HepG2 (cell line): ENCODE measurements at regions not wholly inside any gene's neighbourhood (a gene's known extent, or its start where the extent isn't known, plus 50 kb on each side); places are given as distances from the start of the nearest gene placed in this dataset.

Experiments used
- ATAC-seq: fragments of 200-7000 bp; cut with Tn5 transposase; 3 replicates; pipeline ENCODE4 v1.9.1; 2020; ENCODE audit warnings: mild to moderate bottlenecking, moderate library complexity
- BruUV-seq: library from RNA; stranded (reverse); fragments of 400-500 nt; replicated peaks from 2 replicates; lab custom pipeline; 2021; lab: Mats Ljungman, UMichigan
- CTCF ChIA-PET: fragments of 300-600 bp; formaldehyde crosslinking; extraction: SDS; loops from one replicate; lab custom pipeline; 2021; ENCODE audit warnings: low total read pairs, inconsistent platforms, low intra/inter-chr PET ratio; lab: Yijun Ruan, JAX
- POLR2A ChIA-PET: fragments of 350-600 bp; sonication (Branson Sonifier 250); formaldehyde crosslinking; loops from one replicate; lab custom pipeline; 2020; ENCODE audit warnings: antibody characterized with exemption, inconsistent platforms; lab: Yijun Ruan, JAX
- DNase-seq: peaks from one replicate; pipeline ENCODE4 v3.0.0-alpha.2; 2015; ENCODE audit warnings: low spot score
- FAIRE-seq: peaks from 3 replicates; lab custom pipeline; 2011; peaks lifted over from hg19 to GRCh38; lab: Jason Lieb, UNC
- H2AFZ ChIP-seq: one replicate; pipeline ENCODE4 v1.6.1; 2011; ENCODE audit warnings: low read length, inconsistent platforms
- H3K27ac ChIP-seq: fragments of 300-600 bp; 3 replicates; pipeline ENCODE4 v1.8.0; 2011; ENCODE audit warnings: mixed run types, mild to moderate bottlenecking, mixed read lengths, low read length, inconsistent platforms; ENCODE audit not compliant: insufficient read depth; ENCODE audit errors: extremely low read length
- H3K27me3 ChIP-seq, 2 experiments: fragments of 200-600 bp in 1 of 2; 2 replicates in 1 of 2; 3 replicates in 1 of 2; pipeline versions ENCODE4 v1.6.0 to v1.8.0; 2011; ENCODE audit warnings: low read length in 2 of 2, mild to moderate bottlenecking in 2 of 2, moderate library complexity in 2 of 2, inconsistent platforms in 1 of 2; ENCODE audit not compliant: insufficient read depth in 2 of 2, control insufficient read depth in 1 of 2
- H3K36me3 ChIP-seq, 2 experiments: fragments of 200-600 bp in 1 of 2; replicated peaks in 1 of 2; 2 replicates in 1 of 2; 3 replicates in 1 of 2; pipeline versions ENCODE4 v1.5.1 to v1.8.0; 2011; ENCODE audit warnings: low read length in 2 of 2, inconsistent platforms in 1 of 2; ENCODE audit not compliant: insufficient read depth in 2 of 2, control insufficient read depth in 1 of 2
- H3K4me1 ChIP-seq: 2 replicates; pipeline ENCODE4 v1.5.1; 2012; ENCODE audit warnings: low read length, inconsistent platforms; ENCODE audit not compliant: insufficient read depth
- H3K4me2 ChIP-seq: 2 replicates; pipeline ENCODE4 v1.6.0; 2011; ENCODE audit warnings: low read depth, low read length, inconsistent platforms
- H3K4me3 ChIP-seq, 3 experiments: fragments of 200-600 bp in 1 of 3; sonication (generic), shearing (Covaris generic) in 1 of 3; replicated peaks in 1 of 3; 2 replicates each; pipeline ENCODE4 v1.5.1; 2011 to 2016; ENCODE audit warnings: low read length in 3 of 3, inconsistent platforms in 2 of 3, low read depth in 2 of 3, mild to moderate bottlenecking in 2 of 3, control low read depth in 1 of 3, mixed read lengths in 1 of 3; ENCODE audit not compliant: insufficient read depth in 1 of 3
- H3K79me2 ChIP-seq: one replicate; pipeline ENCODE4 v1.6.1; 2011; ENCODE audit warnings: low read length, inconsistent platforms; ENCODE audit not compliant: insufficient read depth
- H3K9ac ChIP-seq: 2 replicates; pipeline ENCODE4 v1.6.0; 2011; ENCODE audit warnings: mild to moderate bottlenecking, low read depth, low read length, inconsistent platforms; ENCODE audit not compliant: insufficient read depth
- H3K9me3 ChIP-seq: 2 replicates; pipeline ENCODE4 v1.5.1; 2012; ENCODE audit warnings: mild to moderate bottlenecking, low read length
- H4K20me1 ChIP-seq: 2 replicates; pipeline ENCODE4 v1.6.0; 2011; ENCODE audit warnings: inconsistent platforms, mild to moderate bottlenecking, low read length, moderate library complexity; ENCODE audit not compliant: insufficient read depth
- MAFF ChIP-seq: IDR thresholded peaks from 2 replicates; pipeline ENCODE4 v1.6.1; 2011; ENCODE audit warnings: low read depth, low read length, improper control_type of control experiment
- MAFK ChIP-seq, 2 experiments: IDR thresholded peaks in 1 of 2; conservative IDR thresholded peaks in 1 of 2; 2 replicates each; pipeline ENCODE4 v1.6.1; 2011; ENCODE audit warnings: improper control_type of control experiment in 2 of 2, low read length in 2 of 2
- ZNF83 ChIP-seq: sonication (generic); formaldehyde crosslinking; IDR thresholded peaks from 2 replicates; pipeline ENCODE4 v1.4.0; 2020; ENCODE audit warnings: missing genetic modification reagents, mild to moderate bottlenecking, borderline replicate concordance
- WGBS: methylation state at CpG from one replicate; pipeline ENCODE4 v1.1.6; 2017; ENCODE audit warnings: low lambda C conversion rate; 5-methylcytosine and 5-hydroxymethylcytosine counted together
- in situ Hi-C: cut with HindIII; loops from 2 replicates; pipeline ENCODE4 v1.10.0; 2017; ENCODE audit warnings: low pct_unique_long_range_greater_than_20kb; ENCODE audit not compliant: extremely low pct_ligation_motif_present
- intact Hi-C: fragments of 100-400 bp; cut with micrococcal nuclease; formaldehyde crosslinking; loops from one replicate; pipeline ENCODE4 v1.10.0; 2022; ENCODE audit not compliant: unreplicated experiment

GRCh38 chr5:121910036-121910435, 51.7 kb upstream of the SRFBP1 start:
- ChIA-PET CTCF (no interaction called here), POLR2A (no interaction called here)
- Histone ChIP-seq H3K27ac (no peak overlapping the region), H3K4me3 (no peak overlapping the region), H3K9me3 (no peaks in the 10 kb centered on the region)
- no TSS peak for BruUV-seq
- TF ChIP-seq MAFF: peak; percentile 88
- peak; percentile 88 to 93 for TF ChIP-seq MAFK (conservative IDR thresholded peaks at IDR 0.05 in 1 of 2, IDR thresholded peaks at IDR 0.05 in 1 of 2; ENCODE audit: low read length in 2 of 2)
- no peak for TF ChIP-seq ZNF83 (CRISPR knock-in tag)
- TF ChIP-seq, all 625 proteins: peak for 2
- WGBS: 2% methylated on average over 5 of the region's 5 CpGs
- no peak overlapping the region for H2AFZ ChIP-seq
- H4K20me1 ChIP-seq: no peaks in the 10 kb centered on the region
- in situ Hi-C loops (no loop called here), intact Hi-C loops (no loop called here)
- FAIRE-seq (no peak), DNase-seq (no peak), ATAC-seq (no peak)
- no peak overlapping the region for H3K4me2 ChIP-seq
- no peak overlapping the region for H3K9ac ChIP-seq
- no peaks in the 10 kb centered on the region for H3K79me2 ChIP-seq
- no peaks in the 10 kb centered on the region for H3K27me3 ChIP-seq
- no peaks in the 10 kb centered on the region for H3K36me3 ChIP-seq
- no peaks in the 10 kb centered on the region for H3K4me1 ChIP-seq
